ENCODE measurements at regions not wholly inside any gene's neighbourhood (a gene's known extent, or its start where the extent isn't known, plus 50 kb on each side); places are given as distances from the start of the nearest gene placed in this dataset.

GRCh38 chr6:53731866-53732636 lies 62.8 kb upstream of the LRRC1 start:
- TF ChIP-seq CTCF (IDR thresholded peaks at IDR 0.05) = no peak
- TF ChIP-seq POLR2A (IDR thresholded peaks at IDR 0.05) = no peak
